ENCODE measurements at regions not wholly inside any gene's neighbourhood (a gene's known extent, or its start where the extent isn't known, plus 50 kb on each side); places are given as distances from the start of the nearest gene placed in this dataset.

- Mint-ChIP-seq H3K27me3 (ENCODE audit: low read depth) (peaks cover 47% of the 10 kb centered on the region), H3K27ac (no peak overlapping the region), H3K9me3 (no peaks in the 10 kb centered on the region)
Measured at GRCh38 chr5:96522635-96523355, 89.7 kb upstream of the PCSK1 start.

GRCh38 chr5:96527768-96528661 is 95.0 kb upstream of the PCSK1 start:
- Mint-ChIP-seq H3K9me3 (no peaks in the 10 kb centered on the region), H3K27me3 (ENCODE audit: low read depth) (peaks cover 40% of the 10 kb centered on the region), H3K4me1 (peaks cover 1% of the 10 kb centered on the region), H3K36me3 (no peaks in the 10 kb centered on the region), H3K4me3 (no peak overlapping the region), H3K27ac (no peak overlapping the region)
- no peak for DNase-seq (ENCODE audit: low spot score in 2 of 2, unreplicated experiment in 2 of 2)
- TF ChIP-seq CTCF (IDR thresholded peaks at IDR 0.05; ENCODE audit: unreplicated experiment): no peak

More at GRCh38 chr5:96522635-96523355, 89.7 kb upstream of the PCSK1 start:
- Mint-ChIP-seq H3K4me1 (no peaks in the 10 kb centered on the region), H3K36me3 (no peaks in the 10 kb centered on the region), H3K4me3 (no peak overlapping the region)
- no peak for TF ChIP-seq CTCF (IDR thresholded peaks at IDR 0.05; ENCODE audit: unreplicated experiment)
- no peak for DNase-seq (ENCODE audit: low spot score in 2 of 2, unreplicated experiment in 2 of 2)

GRCh38 chr5:96528826-96529474 is 95.9 kb upstream of the PCSK1 start:
- Mint-ChIP-seq H3K9me3 (no peaks in the 10 kb centered on the region), H3K4me3 (no peak overlapping the region), H3K4me1 (peaks cover 1% of the 10 kb centered on the region), H3K27ac (no peak overlapping the region), H3K36me3 (no peaks in the 10 kb centered on the region), H3K27me3 (ENCODE audit: low read depth) (peaks cover 31% of the 10 kb centered on the region)
- no peak for DNase-seq (ENCODE audit: low spot score in 2 of 2, unreplicated experiment in 2 of 2)
- TF ChIP-seq CTCF (IDR thresholded peaks at IDR 0.05; ENCODE audit: unreplicated experiment): no peak

GRCh38 chr5:96529559-96529958 is 96.5 kb upstream of the PCSK1 start:
- DNase-seq (ENCODE audit: low spot score in 2 of 2, unreplicated experiment in 2 of 2): no peak
- H3K9me3 Mint-ChIP-seq: no peaks in the 10 kb centered on the region
- H3K36me3 Mint-ChIP-seq: no peaks in the 10 kb centered on the region
- H3K4me3 Mint-ChIP-seq: no peak overlapping the region
- H3K4me1 Mint-ChIP-seq: peaks cover 1% of the 10 kb centered on the region
- peaks cover 28% of the 10 kb centered on the region for H3K27me3 Mint-ChIP-seq (ENCODE audit: low read depth)
- TF ChIP-seq CTCF (IDR thresholded peaks at IDR 0.05; ENCODE audit: unreplicated experiment): no peak
- no peak overlapping the region for H3K27ac Mint-ChIP-seq

- no peak overlapping the region for H3K27ac Mint-ChIP-seq
- no peaks in the 10 kb centered on the region for H3K36me3 Mint-ChIP-seq
Measured at GRCh38 chr5:96530901-96531300, 97.9 kb upstream of the PCSK1 start.

More at GRCh38 chr5:96530901-96531300, 97.9 kb upstream of the PCSK1 start:
- H3K27me3 Mint-ChIP-seq (ENCODE audit: low read depth): peaks cover 21% of the 10 kb centered on the region
- DNase-seq (ENCODE audit: low spot score in 2 of 2, unreplicated experiment in 2 of 2): no peak
- H3K4me3 Mint-ChIP-seq: no peak overlapping the region
- no peaks in the 10 kb centered on the region for H3K9me3 Mint-ChIP-seq
- TF ChIP-seq CTCF (IDR thresholded peaks at IDR 0.05; ENCODE audit: unreplicated experiment): no peak
- H3K4me1 Mint-ChIP-seq: peaks cover 1% of the 10 kb centered on the region
